ENCODE measurements at regions not wholly inside any gene's neighbourhood (a gene's known extent, or its start where the extent isn't known, plus 50 kb on each side); places are given as distances from the start of the nearest gene placed in this dataset.

GRCh38 chr16:55398762-55399161, 74.8 kb downstream of the IRX6 start:
- intact Hi-C loops (cut with micrococcal nuclease), result no loop called here
- Histone ChIP-seq H3K4me1 (ENCODE audit: control insufficient read depth in 1 of 2, insufficient read depth in 2 of 2, low read length in 2 of 2) (no peaks in the 10 kb centered on the region), H2AFZ (ENCODE audit: insufficient read depth, low read depth, low read length, poor library complexity, severe bottlenecking) (no peak overlapping the region), H3K79me2 (ENCODE audit: insufficient read depth, low read length) (no peaks in the 10 kb centered on the region), H3K27me3 (ENCODE audit: control insufficient read depth in 2 of 2, insufficient read depth in 2 of 2, low read length in 2 of 2) (peaks cover under 1 to 3% of the 10 kb centered on the region in 2 donors), H4K20me1 (ENCODE audit: insufficient read depth, low read length) (no peaks in the 10 kb centered on the region), H3K36me3 (replicated peaks in 1 of 2; ENCODE audit: control insufficient read depth in 1 of 2, insufficient read depth in 2 of 2, low read length in 2 of 2) (no peaks in the 10 kb centered on the region), H3K4me2 (replicated peaks; ENCODE audit: extremely low read depth, low read length, poor library complexity, severe bottlenecking) (no peak overlapping the region), H3K4me3 (replicated peaks in 1 of 3; ENCODE audit: low read depth in 2 of 3, low read length in 3 of 3) (no peak overlapping the region), H3K9ac (ENCODE audit: insufficient read depth, low read length, poor library complexity, severe bottlenecking) (no peak overlapping the region), H3K9me3 (replicated peaks in 1 of 2; ENCODE audit: control insufficient read depth in 1 of 2, insufficient read depth in 1 of 2, low read length in 2 of 2) (no peaks in the 10 kb centered on the region), H3K27ac (ENCODE audit: low read depth in 1 of 2, low read length in 2 of 2) (no peak overlapping the region)
- no peak for TF ChIP-seq CTCF (IDR thresholded peaks at IDR 0.05)
- WGBS (ENCODE audit: insufficient coverage), result 100% methylated on average over 1 of the region's 10 CpGs
- no peak for DNase-seq
- peaks cover 2 to 11% (median 5%) of the 10 kb centered on the region in 3 donors for H3K27me3 Mint-ChIP-seq (ENCODE audit: low read depth in 3 of 3)
- no peaks in the 10 kb centered on the region for H3K36me3 Mint-ChIP-seq
- peaks cover 0 to 5% (median 0%) of the 10 kb centered on the region in 7 donors for H3K9me3 Mint-ChIP-seq
- H3K4me1 Mint-ChIP-seq, result no peaks in the 10 kb centered on the region
- H3K27ac Mint-ChIP-seq, result no peak overlapping the region
- H3K4me3 Mint-ChIP-seq, result no peak overlapping the region

- WGBS (ENCODE audit: insufficient coverage), result no CpG with 5 or more reads among the region's 5 CpGs
- intact Hi-C loops (cut with micrococcal nuclease), result no loop called here
- Histone ChIP-seq H2AFZ (ENCODE audit: insufficient read depth, low read depth, low read length, poor library complexity, severe bottlenecking) (no peak overlapping the region), H3K27me3 (ENCODE audit: control insufficient read depth in 2 of 2, insufficient read depth in 2 of 2, low read length in 2 of 2) (peaks cover 4 to 6% of the 10 kb centered on the region in 2 donors), H3K4me3 (replicated peaks in 1 of 3; ENCODE audit: low read depth in 2 of 3, low read length in 3 of 3) (no peak overlapping the region), H3K36me3 (replicated peaks in 1 of 2; ENCODE audit: control insufficient read depth in 1 of 2, insufficient read depth in 2 of 2, low read length in 2 of 2) (no peaks in the 10 kb centered on the region), H3K9ac (ENCODE audit: insufficient read depth, low read length, poor library complexity, severe bottlenecking) (no peak overlapping the region), H3K4me1 (ENCODE audit: control insufficient read depth in 1 of 2, insufficient read depth in 2 of 2, low read length in 2 of 2) (no peaks in the 10 kb centered on the region), H4K20me1 (ENCODE audit: insufficient read depth, low read length) (no peaks in the 10 kb centered on the region), H3K79me2 (ENCODE audit: insufficient read depth, low read length) (no peaks in the 10 kb centered on the region), H3K9me3 (replicated peaks in 1 of 2; ENCODE audit: control insufficient read depth in 1 of 2, insufficient read depth in 1 of 2, low read length in 2 of 2) (no peaks in the 10 kb centered on the region), H3K27ac (ENCODE audit: low read depth in 1 of 2, low read length in 2 of 2) (no peak overlapping the region), H3K4me2 (replicated peaks; ENCODE audit: extremely low read depth, low read length, poor library complexity, severe bottlenecking) (no peak overlapping the region)
- no peak overlapping the region for H3K27ac Mint-ChIP-seq
- no peak overlapping the region for H3K4me3 Mint-ChIP-seq
- TF ChIP-seq CTCF (IDR thresholded peaks at IDR 0.05), result no peak
- no peak for DNase-seq
- H3K9me3 Mint-ChIP-seq, result peaks cover 0 to 5% (median 0%) of the 10 kb centered on the region in 7 donors
- H3K36me3 Mint-ChIP-seq, result no peaks in the 10 kb centered on the region
- H3K27me3 Mint-ChIP-seq (ENCODE audit: low read depth in 3 of 3), result peaks cover 2 to 14% (median 3%) of the 10 kb centered on the region in 3 donors
- H3K4me1 Mint-ChIP-seq, result no peaks in the 10 kb centered on the region
Observed at GRCh38 chr16:55399911-55400310, 75.9 kb downstream of the IRX6 start.
